ENCODE measurements at regions not wholly inside any gene's neighbourhood (a gene's known extent, or its start where the extent isn't known, plus 50 kb on each side); places are given as distances from the start of the nearest gene placed in this dataset.

DNA sequence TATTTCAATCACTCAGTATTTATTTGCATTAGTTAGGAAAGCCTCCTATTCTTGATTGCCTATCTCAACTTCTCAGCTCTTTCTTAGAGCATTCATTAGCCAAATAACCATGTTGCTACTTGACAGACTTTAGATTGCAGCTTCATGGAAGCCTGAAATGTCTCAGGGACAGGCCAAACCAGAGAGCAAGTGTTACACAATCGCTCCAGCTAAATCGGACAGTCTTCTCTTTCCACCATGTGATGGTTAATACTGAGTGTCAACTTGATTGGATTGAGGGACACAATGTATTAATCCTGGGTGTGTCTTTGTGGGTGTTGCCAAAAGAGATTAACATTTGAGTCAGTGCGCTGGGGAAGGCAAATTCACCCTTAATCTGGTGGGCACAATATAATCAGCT, 106.5 kb upstream of the DRD2 start:
- CTCF ChIA-PET, result interaction anchor here (1.1 kb wide), 1 partner anchor 25 kb away, joined by 4 read pairs; no protein-coding TSS in a partner anchor
- DNase-seq (ENCODE audit: extremely low spot score), result no peak

DNA sequence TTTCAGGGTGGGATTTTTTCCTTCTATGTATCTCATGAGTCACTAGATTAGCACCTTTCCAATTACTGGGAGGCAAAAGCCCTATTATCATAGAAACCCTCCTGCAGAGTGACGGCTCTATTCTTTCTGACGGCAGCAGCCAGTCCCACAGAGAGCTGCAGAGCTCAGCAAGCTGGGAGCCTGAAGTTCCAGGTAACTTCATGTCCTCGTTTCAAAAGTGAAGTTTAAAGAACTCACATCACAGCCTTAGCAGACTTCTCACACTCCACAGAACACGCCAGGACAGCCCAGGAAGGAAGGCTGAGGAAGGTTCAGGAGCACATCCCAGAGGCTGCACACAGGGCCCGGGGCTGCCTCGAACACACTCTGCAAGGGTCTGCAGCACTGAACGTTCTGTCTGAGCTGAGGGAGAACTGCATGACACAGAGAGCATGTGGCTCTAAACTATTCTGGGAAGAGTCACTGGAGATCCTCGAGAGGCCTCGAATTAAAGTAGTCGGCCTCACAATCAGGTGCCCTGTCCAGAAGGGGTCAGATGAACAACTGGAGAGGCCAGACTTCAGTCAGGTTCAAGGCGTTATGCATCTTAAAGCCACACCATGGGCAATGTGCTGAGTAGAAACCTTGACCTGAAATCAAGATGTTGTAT, 104.2 kb upstream of the DRD2 start:
- TF ChIP-seq ZNF384 (IDR thresholded peaks at IDR 0.05) (no peak), SUZ12 (IDR thresholded peaks at IDR 0.05) (no peak), FOXK2 (IDR thresholded peaks at IDR 0.05) (no peak), NFRKB (IDR thresholded peaks at IDR 0.05) (no peak), TARDBP (IDR thresholded peaks at IDR 0.05) (no peak), FOXA1 (IDR thresholded peaks at IDR 0.05) (no peak), HDGF (IDR thresholded peaks at IDR 0.05; ENCODE audit: borderline replicate concordance) (no peak), ARNT (IDR thresholded peaks at IDR 0.05) (no peak), L3MBTL2 (conservative IDR thresholded peaks at IDR 0.05) (no peak), SP1 (IDR thresholded peaks at IDR 0.05) (no peak), BHLHE40 (IDR thresholded peaks at IDR 0.05; ENCODE audit: borderline replicate concordance) (no peak), CTBP1 (IDR thresholded peaks at IDR 0.05; ENCODE audit: borderline replicate concordance) (no peak), LEF1 (IDR thresholded peaks at IDR 0.05; ENCODE audit: borderline replicate concordance) (no peak), ELF4 (IDR thresholded peaks at IDR 0.05) (no peak), FOXM1 (IDR thresholded peaks at IDR 0.05; ENCODE audit: borderline replicate concordance) (no peak)
- TF ChIP-seq, protein P1, sequence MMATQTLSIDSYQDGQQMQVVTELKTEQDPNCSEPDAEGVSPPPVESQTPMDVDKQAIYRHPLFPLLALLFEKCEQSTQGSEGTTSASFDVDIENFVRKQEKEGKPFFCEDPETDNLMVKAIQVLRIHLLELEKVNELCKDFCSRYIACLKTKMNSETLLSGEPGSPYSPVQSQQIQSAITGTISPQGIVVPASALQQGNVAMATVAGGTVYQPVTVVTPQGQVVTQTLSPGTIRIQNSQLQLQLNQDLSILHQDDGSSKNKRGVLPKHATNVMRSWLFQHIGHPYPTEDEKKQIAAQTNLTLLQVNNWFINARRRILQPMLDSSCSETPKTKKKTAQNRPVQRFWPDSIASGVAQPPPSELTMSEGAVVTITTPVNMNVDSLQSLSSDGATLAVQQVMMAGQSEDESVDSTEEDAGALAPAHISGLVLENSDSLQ (IDR thresholded peaks at IDR 0.05), result no peak
- POLR2A ChIA-PET, result no interaction called here
- CTCF ChIA-PET, result no interaction called here
- no peak for DNase-seq (ENCODE audit: extremely low spot score)

More for the DNA sequence above, 106.5 kb upstream of the DRD2 start:
- POLR2A ChIA-PET, result no interaction called here
- TF ChIP-seq ELF4 (IDR thresholded peaks at IDR 0.05) (no peak), SUZ12 (IDR thresholded peaks at IDR 0.05) (no peak), L3MBTL2 (conservative IDR thresholded peaks at IDR 0.05) (no peak), NFRKB (IDR thresholded peaks at IDR 0.05) (no peak), CTBP1 (IDR thresholded peaks at IDR 0.05; ENCODE audit: borderline replicate concordance) (no peak), HDGF (IDR thresholded peaks at IDR 0.05; ENCODE audit: borderline replicate concordance) (no peak), TARDBP (IDR thresholded peaks at IDR 0.05) (no peak), FOXK2 (IDR thresholded peaks at IDR 0.05) (no peak), SP1 (IDR thresholded peaks at IDR 0.05) (no peak), FOXM1 (IDR thresholded peaks at IDR 0.05; ENCODE audit: borderline replicate concordance) (no peak), ARNT (IDR thresholded peaks at IDR 0.05) (no peak), ZNF384 (IDR thresholded peaks at IDR 0.05) (no peak), LEF1 (IDR thresholded peaks at IDR 0.05; ENCODE audit: borderline replicate concordance) (no peak), BHLHE40 (IDR thresholded peaks at IDR 0.05; ENCODE audit: borderline replicate concordance) (no peak)

DNA sequence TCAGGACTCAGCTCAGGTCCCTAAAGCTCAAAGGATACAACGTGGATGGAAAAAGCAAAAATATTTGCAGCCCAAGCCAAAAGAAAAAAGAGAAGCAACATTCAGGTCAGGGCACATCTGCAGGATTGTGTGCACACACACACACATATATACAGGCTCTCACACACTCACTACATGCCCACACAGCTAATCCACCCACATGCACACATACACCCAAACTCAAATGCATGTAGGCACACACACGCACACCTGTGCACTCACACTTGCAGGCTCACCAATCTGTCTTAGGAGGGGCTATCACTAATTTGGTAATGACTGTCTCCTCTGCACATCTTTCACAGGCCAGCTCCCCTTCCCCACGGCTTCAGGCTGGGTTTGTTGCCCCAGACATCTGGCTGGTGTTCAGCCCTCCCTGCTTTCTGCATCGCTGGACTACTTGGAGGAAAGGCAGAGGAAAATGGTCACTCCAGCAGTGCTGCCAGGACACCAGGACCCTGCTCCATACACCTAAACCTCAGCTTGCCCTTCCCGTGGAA, 103.6 kb upstream of the DRD2 start:
- DNase-seq (ENCODE audit: extremely low spot score), result no peak
- POLR2A ChIA-PET, result no interaction called here
- TF ChIP-seq HDGF (IDR thresholded peaks at IDR 0.05; ENCODE audit: borderline replicate concordance) (no peak), ZNF384 (IDR thresholded peaks at IDR 0.05) (no peak), TARDBP (IDR thresholded peaks at IDR 0.05) (no peak), ARNT (IDR thresholded peaks at IDR 0.05) (no peak), NFRKB (IDR thresholded peaks at IDR 0.05) (no peak)
- CTCF ChIA-PET, result interaction anchor here (0.6 kb wide), 1 partner anchor 317 kb away, joined by 5 read pairs; no protein-coding TSS in a partner anchor

DNA sequence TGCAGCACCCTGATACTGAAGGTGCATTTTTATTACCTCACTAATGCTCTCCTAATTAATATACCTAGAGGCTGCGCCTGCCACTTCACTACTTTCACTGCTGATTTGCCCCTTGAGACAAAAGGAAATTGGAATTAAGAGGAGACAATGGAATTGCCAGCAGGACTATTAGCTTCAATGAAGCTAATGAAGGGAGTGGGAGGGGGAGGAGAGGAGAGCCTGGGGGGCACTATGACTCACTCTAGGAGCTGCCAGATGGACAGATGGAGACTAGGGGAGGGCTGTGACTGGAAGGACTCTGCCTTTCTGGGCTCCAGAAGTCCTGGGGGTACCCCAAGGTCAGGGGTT, 102.8 kb upstream of the DRD2 start:
- TF ChIP-seq CTBP1 (IDR thresholded peaks at IDR 0.05; ENCODE audit: borderline replicate concordance), result no peak
- TF ChIP-seq L3MBTL2 (conservative IDR thresholded peaks at IDR 0.05), result no peak
- no peak for TF ChIP-seq ARNT (IDR thresholded peaks at IDR 0.05)
- TF ChIP-seq ELF4 (IDR thresholded peaks at IDR 0.05), result no peak
- TF ChIP-seq SP1 (IDR thresholded peaks at IDR 0.05), result no peak
- TF ChIP-seq ZNF384 (IDR thresholded peaks at IDR 0.05), result no peak
- no peak for TF ChIP-seq LEF1 (IDR thresholded peaks at IDR 0.05; ENCODE audit: borderline replicate concordance)
- TF ChIP-seq SUZ12 (IDR thresholded peaks at IDR 0.05), result no peak
- no peak for TF ChIP-seq HDGF (IDR thresholded peaks at IDR 0.05; ENCODE audit: borderline replicate concordance)
- TF ChIP-seq FOXK2 (IDR thresholded peaks at IDR 0.05), result no peak
- TF ChIP-seq, protein P1 (IDR thresholded peaks at IDR 0.05), result no peak
- TF ChIP-seq BHLHE40 (IDR thresholded peaks at IDR 0.05; ENCODE audit: borderline replicate concordance), result no peak
- no peak for TF ChIP-seq NFRKB (IDR thresholded peaks at IDR 0.05)
- ChIA-PET POLR2A (no interaction called here), CTCF (interaction anchor here (0.6 kb wide), 1 partner anchor 318 kb away, joined by 5 read pairs; no protein-coding TSS in a partner anchor)
- no peak for DNase-seq (ENCODE audit: extremely low spot score)

DNA sequence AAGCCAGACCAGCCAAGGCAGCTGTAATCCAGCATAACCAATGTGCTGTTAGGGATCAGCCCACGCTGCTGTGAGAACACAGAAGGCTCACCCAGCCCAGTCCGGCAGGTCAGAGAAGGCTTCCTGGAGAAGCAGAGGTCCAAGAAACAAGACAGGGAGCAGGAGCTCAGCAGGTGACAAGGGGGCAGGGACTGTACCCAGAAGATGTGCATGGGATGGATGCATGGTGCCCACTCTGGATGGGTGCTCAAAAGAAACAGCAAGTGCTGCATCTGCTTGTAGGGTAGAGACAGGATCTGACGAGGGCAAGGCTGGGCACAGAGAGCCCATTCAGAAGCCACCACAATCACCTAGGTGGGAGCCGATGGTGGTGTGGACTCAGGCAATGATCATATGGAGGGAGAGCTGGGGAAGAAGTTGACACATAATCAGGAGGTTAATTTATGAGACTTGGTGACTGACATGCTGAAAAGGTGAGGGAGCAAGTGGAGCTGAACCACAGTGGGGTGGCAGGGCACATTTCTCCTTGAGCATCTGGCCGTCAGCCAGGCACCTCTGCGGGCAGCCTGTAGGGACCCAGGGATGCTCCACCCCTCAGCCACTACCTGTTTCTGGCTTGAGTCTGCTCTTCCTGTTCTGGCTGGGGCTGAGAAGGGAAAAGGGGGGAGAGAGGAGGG, 102.3 kb upstream of the DRD2 start:
- TF ChIP-seq, protein P1 (IDR thresholded peaks at IDR 0.05), result no peak
- TF ChIP-seq L3MBTL2 (conservative IDR thresholded peaks at IDR 0.05), result no peak
- no peak for TF ChIP-seq FOXM1 (IDR thresholded peaks at IDR 0.05; ENCODE audit: borderline replicate concordance)
- TF ChIP-seq LEF1 (IDR thresholded peaks at IDR 0.05; ENCODE audit: borderline replicate concordance), result no peak
- no peak for TF ChIP-seq ELF4 (IDR thresholded peaks at IDR 0.05)
- TF ChIP-seq BHLHE40 (IDR thresholded peaks at IDR 0.05; ENCODE audit: borderline replicate concordance), result no peak
- TF ChIP-seq FOXA1 (IDR thresholded peaks at IDR 0.05), result no peak
- TF ChIP-seq ARNT (IDR thresholded peaks at IDR 0.05), result no peak
- no peak for TF ChIP-seq CTBP1 (IDR thresholded peaks at IDR 0.05; ENCODE audit: borderline replicate concordance)
- TF ChIP-seq FOXK2 (IDR thresholded peaks at IDR 0.05), result no peak
- no peak for TF ChIP-seq TARDBP (IDR thresholded peaks at IDR 0.05)
- no peak for TF ChIP-seq HDGF (IDR thresholded peaks at IDR 0.05; ENCODE audit: borderline replicate concordance)
- no peak for TF ChIP-seq NFRKB (IDR thresholded peaks at IDR 0.05)
- ChIA-PET POLR2A (no interaction called here), CTCF (no interaction called here)
- DNase-seq (ENCODE audit: extremely low spot score), result no peak

Measured in HEK293T (cell line).